ENCODE measurements at regions not wholly inside any gene's neighbourhood (a gene's known extent, or its start where the extent isn't known, plus 50 kb on each side); places are given as distances from the start of the nearest gene placed in this dataset.

GRCh38 chr4:10226756-10227155, 110.2 kb upstream of the WDR1 start:
- H3K27me3 ChIP-seq (ENCODE audit: insufficient read depth), result no peaks in the 10 kb centered on the region
- H3F3A ChIP-seq (replicated peaks; ENCODE audit: low read depth), result no peaks in the 10 kb centered on the region
- H3K36me3 Mint-ChIP-seq (ENCODE audit: low read depth), result no peaks in the 10 kb centered on the region

GRCh38 chr4:10225096-10225495, 108.5 kb upstream of the WDR1 start:
- Histone ChIP-seq H3K27me3 (ENCODE audit: insufficient read depth) (no peaks in the 10 kb centered on the region), H3K4me2 (no peak overlapping the region), H3K36me3 (ENCODE audit: insufficient read depth) (no peaks in the 10 kb centered on the region), H3F3A (replicated peaks; ENCODE audit: low read depth) (no peaks in the 10 kb centered on the region), H2AFZ (no peak overlapping the region), H3K27ac (ENCODE audit: low read depth) (no peak overlapping the region), H3K4me3 (no peak overlapping the region), H3K9me2 (ENCODE audit: insufficient read depth) (no peaks in the 10 kb centered on the region), H3K4me1 (ENCODE audit: insufficient read depth) (no peaks in the 10 kb centered on the region), H4K20me1 (replicated peaks; ENCODE audit: insufficient read depth) (no peaks in the 10 kb centered on the region), H3K79me2 (replicated peaks; ENCODE audit: insufficient read depth) (no peaks in the 10 kb centered on the region)
- Mint-ChIP-seq H3K27ac (no peak overlapping the region), H3K4me1 (no peaks in the 10 kb centered on the region), H3K27me3 (ENCODE audit: insufficient read depth, low read depth, poor library complexity) (no peaks in the 10 kb centered on the region), H3K9me3 (no peaks in the 10 kb centered on the region; the same call in 1 of the 3 replicates), H3K4me3 (no peak overlapping the region), H3K36me3 (ENCODE audit: low read depth) (no peaks in the 10 kb centered on the region)
- no peak for TF ChIP-seq CREB1 (CRISPR knock-in tag; IDR thresholded peaks at IDR 0.05; ENCODE audit: low read depth)
- ATAC-seq (no peak), DNase-seq (ENCODE audit: low spot score) (no peak)

More at GRCh38 chr4:10226756-10227155, 110.2 kb upstream of the WDR1 start:
- DNase-seq (ENCODE audit: low spot score) (no peak), ATAC-seq (no peak)
- no peaks in the 10 kb centered on the region for H3K36me3 ChIP-seq (ENCODE audit: insufficient read depth)
- Mint-ChIP-seq H3K27ac (no peak overlapping the region), H3K4me1 (no peaks in the 10 kb centered on the region), H3K9me3 (no peaks in the 10 kb centered on the region; the same call in 1 of the 3 replicates), H3K27me3 (ENCODE audit: insufficient read depth, low read depth, poor library complexity) (no peaks in the 10 kb centered on the region), H3K4me3 (no peak overlapping the region)
- no peaks in the 10 kb centered on the region for H3K4me1 ChIP-seq (ENCODE audit: insufficient read depth)
- no peak overlapping the region for H3K27ac ChIP-seq (ENCODE audit: low read depth)
- H3K79me2 ChIP-seq (replicated peaks; ENCODE audit: insufficient read depth), result no peaks in the 10 kb centered on the region
- H2AFZ ChIP-seq, result no peak overlapping the region
- H4K20me1 ChIP-seq (replicated peaks; ENCODE audit: insufficient read depth), result no peaks in the 10 kb centered on the region
- TF ChIP-seq, protein P1, sequence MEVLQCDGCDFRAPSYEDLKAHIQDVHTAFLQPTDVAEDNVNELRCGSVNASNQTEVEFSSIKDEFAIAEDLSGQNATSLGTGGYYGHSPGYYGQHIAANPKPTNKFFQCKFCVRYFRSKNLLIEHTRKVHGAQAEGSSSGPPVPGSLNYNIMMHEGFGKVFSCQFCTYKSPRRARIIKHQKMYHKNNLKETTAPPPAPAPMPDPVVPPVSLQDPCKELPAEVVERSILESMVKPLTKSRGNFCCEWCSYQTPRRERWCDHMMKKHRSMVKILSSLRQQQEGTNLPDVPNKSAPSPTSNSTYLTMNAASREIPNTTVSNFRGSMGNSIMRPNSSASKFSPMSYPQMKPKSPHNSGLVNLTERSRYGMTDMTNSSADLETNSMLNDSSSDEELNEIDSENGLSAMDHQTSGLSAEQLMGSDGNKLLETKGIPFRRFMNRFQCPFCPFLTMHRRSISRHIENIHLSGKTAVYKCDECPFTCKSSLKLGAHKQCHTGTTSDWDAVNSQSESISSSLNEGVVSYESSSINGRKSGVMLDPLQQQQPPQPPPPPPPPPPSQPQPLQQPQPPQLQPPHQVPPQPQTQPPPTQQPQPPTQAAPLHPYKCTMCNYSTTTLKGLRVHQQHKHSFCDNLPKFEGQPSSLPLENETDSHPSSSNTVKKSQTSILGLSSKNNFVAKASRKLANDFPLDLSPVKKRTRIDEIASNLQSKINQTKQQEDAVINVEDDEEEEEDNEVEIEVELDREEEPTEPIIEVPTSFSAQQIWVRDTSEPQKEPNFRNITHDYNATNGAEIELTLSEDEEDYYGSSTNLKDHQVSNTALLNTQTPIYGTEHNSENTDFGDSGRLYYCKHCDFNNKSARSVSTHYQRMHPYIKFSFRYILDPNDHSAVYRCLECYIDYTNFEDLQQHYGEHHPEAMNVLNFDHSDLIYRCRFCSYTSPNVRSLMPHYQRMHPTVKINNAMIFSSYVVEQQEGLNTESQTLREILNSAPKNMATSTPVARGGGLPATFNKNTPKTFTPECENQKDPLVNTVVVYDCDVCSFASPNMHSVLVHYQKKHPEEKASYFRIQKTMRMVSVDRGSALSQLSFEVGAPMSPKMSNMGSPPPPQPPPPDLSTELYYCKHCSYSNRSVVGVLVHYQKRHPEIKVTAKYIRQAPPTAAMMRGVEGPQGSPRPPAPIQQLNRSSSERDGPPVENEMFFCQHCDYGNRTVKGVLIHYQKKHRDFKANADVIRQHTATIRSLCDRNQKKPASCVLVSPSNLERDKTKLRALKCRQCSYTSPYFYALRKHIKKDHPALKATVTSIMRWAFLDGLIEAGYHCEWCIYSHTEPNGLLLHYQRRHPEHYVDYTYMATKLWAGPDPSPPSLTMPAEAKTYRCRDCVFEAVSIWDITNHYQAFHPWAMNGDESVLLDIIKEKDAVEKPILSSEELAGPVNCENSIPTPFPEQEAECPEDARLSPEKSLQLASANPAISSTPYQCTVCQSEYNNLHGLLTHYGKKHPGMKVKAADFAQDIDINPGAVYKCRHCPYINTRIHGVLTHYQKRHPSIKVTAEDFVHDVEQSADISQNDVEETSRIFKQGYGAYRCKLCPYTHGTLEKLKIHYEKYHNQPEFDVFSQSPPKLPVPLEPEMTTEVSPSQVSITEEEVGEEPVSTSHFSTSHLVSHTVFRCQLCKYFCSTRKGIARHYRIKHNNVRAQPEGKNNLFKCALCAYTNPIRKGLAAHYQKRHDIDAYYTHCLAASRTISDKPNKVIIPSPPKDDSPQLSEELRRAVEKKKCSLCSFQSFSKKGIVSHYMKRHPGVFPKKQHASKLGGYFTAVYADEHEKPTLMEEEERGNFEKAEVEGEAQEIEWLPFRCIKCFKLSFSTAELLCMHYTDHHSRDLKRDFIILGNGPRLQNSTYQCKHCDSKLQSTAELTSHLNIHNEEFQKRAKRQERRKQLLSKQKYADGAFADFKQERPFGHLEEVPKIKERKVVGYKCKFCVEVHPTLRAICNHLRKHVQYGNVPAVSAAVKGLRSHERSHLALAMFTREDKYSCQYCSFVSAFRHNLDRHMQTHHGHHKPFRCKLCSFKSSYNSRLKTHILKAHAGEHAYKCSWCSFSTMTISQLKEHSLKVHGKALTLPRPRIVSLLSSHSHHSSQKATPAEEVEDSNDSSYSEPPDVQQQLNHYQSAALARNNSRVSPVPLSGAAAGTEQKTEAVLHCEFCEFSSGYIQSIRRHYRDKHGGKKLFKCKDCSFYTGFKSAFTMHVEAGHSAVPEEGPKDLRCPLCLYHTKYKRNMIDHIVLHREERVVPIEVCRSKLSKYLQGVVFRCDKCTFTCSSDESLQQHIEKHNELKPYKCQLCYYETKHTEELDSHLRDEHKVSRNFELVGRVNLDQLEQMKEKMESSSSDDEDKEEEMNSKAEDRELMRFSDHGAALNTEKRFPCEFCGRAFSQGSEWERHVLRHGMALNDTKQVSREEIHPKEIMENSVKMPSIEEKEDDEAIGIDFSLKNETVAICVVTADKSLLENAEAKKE (CRISPR knock-in tag; IDR thresholded peaks at IDR 0.05), result no peak
- no peak overlapping the region for H3K4me2 ChIP-seq
- H3K4me3 ChIP-seq, result no peak overlapping the region
- no peaks in the 10 kb centered on the region for H3K9me2 ChIP-seq (ENCODE audit: insufficient read depth)

Measured in GM23338 (cell line).